HL-60 (cell line): ENCODE measurements at regions not wholly inside any gene's neighbourhood (a gene's known extent, or its start where the extent isn't known, plus 50 kb on each side); places are given as distances from the start of the nearest gene placed in this dataset.

Source experiments
- DNase-seq, 2 experiments: peaks; one replicate each; pipeline ENCODE4 v3.0.0-alpha.2; 2010 to 2020; ENCODE audit warnings: low read depth in 1 of 2, low spot score in 1 of 2
- H3K27ac ChIP-seq: fragments of 250-450 bp; sonication (Bioruptor Pico); replicated peaks from 2 replicates; pipeline ENCODE4 v1.5.1; 2020; ENCODE audit warnings: mild to moderate bottlenecking, moderate library complexity
- H3K27me3 ChIP-seq: fragments of 250-450 bp; sonication (Bioruptor Pico); 2 replicates; pipeline ENCODE4 v1.5.1; 2021; ENCODE audit warnings: mild to moderate bottlenecking, moderate library complexity; ENCODE audit not compliant: insufficient read depth, poor library complexity, severe bottlenecking
- H3K4me3 ChIP-seq: replicated peaks from 2 replicates; pipeline ENCODE4 v1.5.1; 2011; ENCODE audit warnings: mild to moderate bottlenecking, control low read depth, low read length; ENCODE audit not compliant: insufficient read depth
- CTCF ChIP-seq: IDR thresholded peaks from one replicate; pipeline ENCODE4 v1.5.1; 2011; ENCODE audit warnings: low read length, control low read depth, inconsistent platforms; ENCODE audit not compliant: insufficient read depth
- GABPA ChIP-seq: IDR thresholded peaks from 2 replicates; pipeline ENCODE4 v1.6.1; 2012; ENCODE audit warnings: low read depth
- POLR2AphosphoS5 ChIP-seq: IDR thresholded peaks from 2 replicates; pipeline ENCODE4 v1.6.1; 2012; ENCODE audit warnings: low read depth
- REST ChIP-seq: IDR thresholded peaks from 2 replicates; pipeline ENCODE4 v1.6.1; 2012; ENCODE audit warnings: low read depth; ENCODE audit not compliant: insufficient replicate concordance
- SPI1 ChIP-seq: IDR thresholded peaks from 2 replicates; pipeline ENCODE4 v1.6.1; 2012; ENCODE audit warnings: low read depth, mild to moderate bottlenecking, borderline replicate concordance

- Histone ChIP-seq H3K4me3 (no peak overlapping the region), H3K27me3 (no peaks in the 10 kb centered on the region), H3K27ac (no peak overlapping the region)
- no peak for DNase-seq
- no peak for TF ChIP-seq SPI1
- no peak for TF ChIP-seq REST
- no peak for TF ChIP-seq POLR2AphosphoS5
- no peak for TF ChIP-seq CTCF
- TF ChIP-seq GABPA: no peak
Measured at GRCh38 chr18:73693091-73693490, 454.5 kb downstream of the FBXO15 start.

- DNase-seq: no peak
- Histone ChIP-seq H3K27me3 (no peaks in the 10 kb centered on the region), H3K4me3 (no peak overlapping the region), H3K27ac (no peak overlapping the region)
- no peak for TF ChIP-seq CTCF
- no peak for TF ChIP-seq SPI1
Measured at GRCh38 chr18:73691624-73692023, 456.0 kb downstream of the FBXO15 start.

- no peak overlapping the region for H3K27ac ChIP-seq
- no peak overlapping the region for H3K4me3 ChIP-seq
- no peak for TF ChIP-seq CTCF
- TF ChIP-seq SPI1: no peak
- TF ChIP-seq POLR2AphosphoS5: no peak
- no peak for TF ChIP-seq GABPA
- no peak for TF ChIP-seq REST
Measured at GRCh38 chr18:73691118-73691517, 456.5 kb downstream of the FBXO15 start.

GRCh38 chr18:73690222-73690621, 457.4 kb downstream of the FBXO15 start:
- Histone ChIP-seq H3K4me3 (no peak overlapping the region), H3K27me3 (no peaks in the 10 kb centered on the region), H3K27ac (no peak overlapping the region)
- no peak for DNase-seq
- TF ChIP-seq REST: no peak
- no peak for TF ChIP-seq CTCF
- TF ChIP-seq POLR2AphosphoS5: no peak
- no peak for TF ChIP-seq SPI1
- no peak for TF ChIP-seq GABPA

More at GRCh38 chr18:73691118-73691517, 456.5 kb downstream of the FBXO15 start:
- H3K27me3 ChIP-seq: no peaks in the 10 kb centered on the region
- DNase-seq: no peak
